Smooth muscle cell (in vitro differentiated cells): ENCODE measurements at regions not wholly inside any gene's neighbourhood (a gene's known extent, or its start where the extent isn't known, plus 50 kb on each side); places are given as distances from the start of the nearest gene placed in this dataset.

Source experiments
- DNase-seq: peaks from one replicate; lab custom pipeline; 2025; ENCODE audit not compliant: unreplicated experiment; lab: John Stamatoyannopoulos, UW
- H2AFZ ChIP-seq: fragments of 200-600 bp; sonication (generic); 2 replicates; pipeline ENCODE4 v1.6.0; 2016; ENCODE audit warnings: antibody characterized with exemption, low read depth, mild to moderate bottlenecking
- H3F3A ChIP-seq: fragments of 200-600 bp; sonication (generic); 2 replicates; pipeline ENCODE4 v1.6.0; 2017; ENCODE audit warnings: antibody characterized with exemption, low read depth
- H3K27ac ChIP-seq: fragments of 200-600 bp; sonication (generic); 2 replicates; pipeline ENCODE4 v1.5.1; 2016; ENCODE audit warnings: low read depth, mild to moderate bottlenecking
- H3K27me3 ChIP-seq: fragments of 200-600 bp; sonication (generic); 2 replicates; pipeline ENCODE4 v1.6.1; 2016; ENCODE audit warnings: low read depth, mild to moderate bottlenecking
- H3K36me3 ChIP-seq: fragments of 200-600 bp; sonication (generic); 2 replicates; pipeline ENCODE4 v1.5.1; 2016; ENCODE audit warnings: low read depth
- H3K4me1 ChIP-seq: fragments of 200-600 bp; sonication (generic); 2 replicates; pipeline ENCODE4 v1.5.1; 2016; ENCODE audit warnings: low read depth
- H3K4me2 ChIP-seq: fragments of 200-600 bp; sonication (generic); 2 replicates; pipeline ENCODE4 v1.6.0; 2016; ENCODE audit warnings: mild to moderate bottlenecking
- H3K4me3 ChIP-seq: fragments of 200-600 bp; sonication (generic); 2 replicates; pipeline ENCODE4 v1.5.1; 2016; ENCODE audit warnings: mild to moderate bottlenecking
- H3K79me2 ChIP-seq: fragments of 200-600 bp; sonication (generic); 2 replicates; pipeline ENCODE4 v1.6.0; 2016; ENCODE audit warnings: low read depth, mild to moderate bottlenecking
- H3K9ac ChIP-seq: fragments of 200-600 bp; sonication (generic); 2 replicates; pipeline ENCODE4 v1.6.0; 2016; ENCODE audit warnings: low read depth
- H3K9me3 ChIP-seq: fragments of 200-600 bp; sonication (generic); replicated peaks from 2 replicates; pipeline ENCODE4 v1.5.1; 2016; ENCODE audit warnings: low read depth
- H4K20me1 ChIP-seq: fragments of 200-600 bp; sonication (generic); 2 replicates; pipeline ENCODE4 v1.6.0; 2016; ENCODE audit warnings: low read depth
- CTCF ChIP-seq: fragments of 200-600 bp; sonication (generic); IDR thresholded peaks from 2 replicates; pipeline ENCODE4 v1.5.1; 2017; ENCODE audit warnings: borderline replicate concordance, mild to moderate bottlenecking, antibody characterized with exemption; ENCODE audit not compliant: insufficient read depth, poor library complexity, severe bottlenecking
- WGBS: methylation state at CpG from one replicate; pipeline ENCODE4 v1.1.7; 2016; ENCODE audit warnings: low lambda C conversion rate; 5-methylcytosine and 5-hydroxymethylcytosine counted together

- H3K4me2 ChIP-seq, result no peak overlapping the region
- H3K27ac ChIP-seq, result no peak overlapping the region
- TF ChIP-seq CTCF, result no peak
- no peaks in the 10 kb centered on the region for H3K4me1 ChIP-seq
- H3K4me3 ChIP-seq, result no peak overlapping the region
- no peaks in the 10 kb centered on the region for H3K36me3 ChIP-seq
- no peaks in the 10 kb centered on the region for H3F3A ChIP-seq
- 84% methylated on average over 1 of the region's 1 CpG for WGBS
- H3K27me3 ChIP-seq, result no peaks in the 10 kb centered on the region
- H2AFZ ChIP-seq, result no peak overlapping the region
- H4K20me1 ChIP-seq, result no peaks in the 10 kb centered on the region
- H3K9ac ChIP-seq, result no peak overlapping the region
- H3K9me3 ChIP-seq, result no peaks in the 10 kb centered on the region
- H3K79me2 ChIP-seq, result no peaks in the 10 kb centered on the region
- no peak for DNase-seq
Observed at GRCh38 chr21:15992171-15992570, 262.4 kb downstream of the USP25 start.

GRCh38 chr21:15993951-15994350 lies 264.2 kb downstream of the USP25 start:
- H3K9ac ChIP-seq, result no peak overlapping the region
- no peak for TF ChIP-seq CTCF
- 95% methylated on average over 2 of the region's 2 CpGs for WGBS

GRCh38 chr21:15999741-16000140 lies 270.0 kb downstream of the USP25 start:
- WGBS, result 96% methylated on average over 4 of the region's 4 CpGs
- H3K4me2 ChIP-seq, result no peak overlapping the region
- no peaks in the 10 kb centered on the region for H3K36me3 ChIP-seq
- H3K4me1 ChIP-seq, result no peaks in the 10 kb centered on the region
- no peak overlapping the region for H2AFZ ChIP-seq
- no peaks in the 10 kb centered on the region for H3F3A ChIP-seq
- H3K9me3 ChIP-seq, result no peaks in the 10 kb centered on the region
- H3K4me3 ChIP-seq, result no peak overlapping the region
- no peaks in the 10 kb centered on the region for H3K79me2 ChIP-seq
- no peak overlapping the region for H3K27ac ChIP-seq
- H3K27me3 ChIP-seq, result no peaks in the 10 kb centered on the region
- no peaks in the 10 kb centered on the region for H4K20me1 ChIP-seq
- no peak for TF ChIP-seq CTCF
- no peak overlapping the region for H3K9ac ChIP-seq
- no peak for DNase-seq

More at GRCh38 chr21:15993951-15994350, 264.2 kb downstream of the USP25 start:
- Histone ChIP-seq H3K9me3 (no peaks in the 10 kb centered on the region), H3K79me2 (no peaks in the 10 kb centered on the region), H3K4me3 (no peak overlapping the region), H3K36me3 (no peaks in the 10 kb centered on the region), H3K27me3 (no peaks in the 10 kb centered on the region), H4K20me1 (no peaks in the 10 kb centered on the region), H2AFZ (no peak overlapping the region), H3F3A (no peaks in the 10 kb centered on the region), H3K4me2 (no peak overlapping the region), H3K4me1 (no peaks in the 10 kb centered on the region), H3K27ac (no peak overlapping the region)
- DNase-seq, result no peak

- H3K9me3 ChIP-seq, result no peaks in the 10 kb centered on the region
- H3K4me1 ChIP-seq, result no peaks in the 10 kb centered on the region
- no peak overlapping the region for H2AFZ ChIP-seq
- no peak overlapping the region for H3K9ac ChIP-seq
- TF ChIP-seq CTCF, result peak; percentile 38
- H3K27me3 ChIP-seq, result no peaks in the 10 kb centered on the region
- H3K36me3 ChIP-seq, result no peaks in the 10 kb centered on the region
- H3K4me2 ChIP-seq, result peak overlapping the region; percentile 55
- H3K79me2 ChIP-seq, result no peaks in the 10 kb centered on the region
- H4K20me1 ChIP-seq, result no peaks in the 10 kb centered on the region
- H3F3A ChIP-seq, result no peaks in the 10 kb centered on the region
- H3K4me3 ChIP-seq, result no peak overlapping the region
- no peak for DNase-seq
- H3K27ac ChIP-seq, result no peak overlapping the region
Observed at GRCh38 chr21:16002874-16003466, 273.2 kb downstream of the USP25 start.
